OCI-LY1 (cell line): ENCODE measurements at regions not wholly inside any gene's neighbourhood (a gene's known extent, or its start where the extent isn't known, plus 50 kb on each side); places are given as distances from the start of the nearest gene placed in this dataset.

Experiments used
- H2AFZ ChIP-seq: fragments of 200-600 bp; sonication (generic), shearing (Covaris generic); 2 replicates; pipeline ENCODE4 v1.6.0; 2014; ENCODE audit warnings: antibody characterized with exemption, mild to moderate bottlenecking, low read length
- H3F3A ChIP-seq: fragments of 200-600 bp; sonication (generic), shearing (Covaris generic); 2 replicates; pipeline ENCODE4 v1.6.0; 2014; ENCODE audit warnings: mild to moderate bottlenecking, antibody characterized with exemption, low read length, moderate library complexity; ENCODE audit not compliant: insufficient read depth
- H3K27ac ChIP-seq: fragments of 200-600 bp; sonication (generic); 2 replicates; pipeline ENCODE4 v1.5.1; 2014; ENCODE audit warnings: low read length, mixed run types, mild to moderate bottlenecking, low read depth; ENCODE audit not compliant: poor library complexity, severe bottlenecking
- H3K27me3 ChIP-seq: fragments of 200-600 bp; sonication (generic); 2 replicates; pipeline ENCODE4 v1.6.0; 2014; ENCODE audit warnings: antibody characterized with exemption, mild to moderate bottlenecking, low read length, moderate library complexity; ENCODE audit not compliant: insufficient read depth
- H3K36me3 ChIP-seq: fragments of 200-600 bp; sonication (generic); 2 replicates; pipeline ENCODE4 v1.6.1; 2014; ENCODE audit warnings: mild to moderate bottlenecking, antibody characterized with exemption, low read length, moderate library complexity, mixed read lengths; ENCODE audit not compliant: insufficient read depth
- H3K4me1 ChIP-seq: fragments of 200-600 bp; sonication (generic); 2 replicates; pipeline ENCODE4 v1.5.1; 2014; ENCODE audit warnings: mild to moderate bottlenecking, low read length, moderate library complexity; ENCODE audit not compliant: insufficient read depth, severe bottlenecking
- H3K4me2 ChIP-seq: fragments of 200-600 bp; sonication (generic), shearing (Covaris generic); 2 replicates; pipeline ENCODE4 v1.6.1; 2014; ENCODE audit warnings: low read length
- H3K4me3 ChIP-seq: fragments of 200-600 bp; sonication (generic); 2 replicates; pipeline ENCODE4 v1.5.1; 2014; ENCODE audit warnings: low read length, low read depth, mild to moderate bottlenecking, mixed read lengths; ENCODE audit not compliant: poor library complexity, severe bottlenecking
- H3K79me2 ChIP-seq: fragments of 200-600 bp; shearing (Covaris generic); 2 replicates; pipeline ENCODE4 v1.6.1; 2016; ENCODE audit warnings: mixed run types, low read length, mixed read lengths; ENCODE audit not compliant: insufficient read depth
- H3K9ac ChIP-seq: fragments of 200-600 bp; sonication (generic), shearing (Covaris generic); 2 replicates; pipeline ENCODE4 v1.6.1; 2014; ENCODE audit warnings: mild to moderate bottlenecking, low read length, mixed read lengths
- H3K9me2 ChIP-seq: fragments of 200-600 bp; sonication (generic), shearing (Covaris generic); 2 replicates; pipeline ENCODE4 v1.6.1; 2014; ENCODE audit warnings: low read depth, mild to moderate bottlenecking, low read length, mixed read lengths
- H3K9me3 ChIP-seq: fragments of 200-600 bp; shearing (Covaris generic); 2 replicates; pipeline ENCODE4 v1.6.1; 2014; ENCODE audit warnings: low read length, mixed read lengths
- H4K20me1 ChIP-seq: fragments of 200-600 bp; sonication (generic), shearing (Covaris generic); 2 replicates; pipeline ENCODE4 v1.6.0; 2016; ENCODE audit warnings: mild to moderate bottlenecking, low read length; ENCODE audit not compliant: insufficient read depth
- CTCF ChIP-seq: fragments of 200-600 bp; sonication (generic), shearing (Covaris generic); IDR thresholded peaks from 2 replicates; pipeline ENCODE4 v1.5.1; 2017; ENCODE audit warnings: mild to moderate bottlenecking, antibody characterized with exemption, low read length, moderate library complexity, mixed read lengths
- EZH2 ChIP-seq: fragments of 200-600 bp; sonication (generic), shearing (Covaris generic); IDR thresholded peaks from 2 replicates; pipeline ENCODE4 v1.8.0; 2017; ENCODE audit warnings: borderline replicate concordance, mixed run types, mild to moderate bottlenecking, antibody characterized with exemption, low read length, moderate library complexity, mixed read lengths

- Histone ChIP-seq H3K4me2 (no peak overlapping the region), H3K9ac (no peak overlapping the region), H3K4me1 (peaks cover 17% of the 10 kb centered on the region), H3K36me3 (no peaks in the 10 kb centered on the region), H4K20me1 (no peaks in the 10 kb centered on the region), H2AFZ (no peak overlapping the region), H3K79me2 (no peaks in the 10 kb centered on the region), H3K27me3 (no peaks in the 10 kb centered on the region), H3K9me3 (0 out of 2 replicates have a peak, but pooled peaks cover 3% of the 10 kb centered on the region), H3K27ac (no peak overlapping the region), H3F3A (no peaks in the 10 kb centered on the region), H3K4me3 (no peak overlapping the region), H3K9me2 (no peaks in the 10 kb centered on the region)
- no peak for TF ChIP-seq EZH2
- TF ChIP-seq CTCF = no peak
Measured at GRCh38 chr7:13551503-13551902, 438.0 kb downstream of the ETV1 start.

GRCh38 chr7:13560441-13560840, 429.0 kb downstream of the ETV1 start:
- no peak overlapping the region for H3K4me2 ChIP-seq
- TF ChIP-seq EZH2 (no peak), CTCF (no peak)
- H3K4me1 ChIP-seq = peaks cover 35% of the 10 kb centered on the region
- no peaks in the 10 kb centered on the region for H3K36me3 ChIP-seq
- H3K9me3 ChIP-seq = no peaks in the 10 kb centered on the region
- H3K4me3 ChIP-seq = no peak overlapping the region
- no peaks in the 10 kb centered on the region for H3K9me2 ChIP-seq
- H4K20me1 ChIP-seq = no peaks in the 10 kb centered on the region
- H3K27me3 ChIP-seq = no peaks in the 10 kb centered on the region
- no peaks in the 10 kb centered on the region for H3F3A ChIP-seq
- no peaks in the 10 kb centered on the region for H3K79me2 ChIP-seq
- H3K9ac ChIP-seq = no peak overlapping the region
- H2AFZ ChIP-seq = no peak overlapping the region
- H3K27ac ChIP-seq = no peak overlapping the region

- Histone ChIP-seq H3K79me2 (no peaks in the 10 kb centered on the region), H3K9me3 (no peaks in the 10 kb centered on the region), H3K27me3 (no peaks in the 10 kb centered on the region), H4K20me1 (no peaks in the 10 kb centered on the region), H3K36me3 (no peaks in the 10 kb centered on the region), H3K9me2 (no peaks in the 10 kb centered on the region), H3K4me1 (peaks cover 19% of the 10 kb centered on the region), H2AFZ (no peak overlapping the region), H3K27ac (no peak overlapping the region), H3K4me3 (no peak overlapping the region), H3F3A (no peaks in the 10 kb centered on the region), H3K9ac (no peak overlapping the region), H3K4me2 (no peak overlapping the region)
- TF ChIP-seq CTCF (no peak), EZH2 (no peak)
Measured at GRCh38 chr7:13563257-13563656, 426.2 kb downstream of the ETV1 start.
